ENCODE measurements at regions not wholly inside any gene's neighbourhood (a gene's known extent, or its start where the extent isn't known, plus 50 kb on each side); places are given as distances from the start of the nearest gene placed in this dataset.
A peak's percentile ranks its signal among the peaks of the same experiment; 100 is the strongest.

- no peak overlapping the region for H3K9ac ChIP-seq (ENCODE audit: insufficient read depth, low read length)
- no peak for DNase-seq (ENCODE audit: low read depth in 2 of 2)
Measured at GRCh38 chr11:13119361-13119760, 110.2 kb downstream of the RASSF10 start.

GRCh38 chr11:13119941-13120520 is 110.9 kb downstream of the RASSF10 start:
- Histone ChIP-seq H3K79me2 (ENCODE audit: control insufficient read depth, insufficient read depth, low read length) (no peaks in the 10 kb centered on the region), H3K9ac (ENCODE audit: insufficient read depth, low read length) (no peak overlapping the region), H3K27me3 (ENCODE audit: control insufficient read depth, insufficient read depth, low read length) (no peaks in the 10 kb centered on the region), H3K4me2 (ENCODE audit: extremely low read depth, insufficient read depth, low read length) (no peak overlapping the region), H4K20me1 (ENCODE audit: control insufficient read depth, extremely low read depth, insufficient read depth, low read length) (no peaks in the 10 kb centered on the region), H3K4me3 (replicated peaks in 1 of 4; ENCODE audit: control extremely low read depth in 1 of 4, insufficient read depth in 1 of 4, low read depth in 3 of 4, low read length in 4 of 4) (no peak overlapping the region), H2AFZ (ENCODE audit: low read length) (no peak overlapping the region), H3K27ac (ENCODE audit: insufficient read depth, low read length) (peak overlapping the region; percentile 18), H3K36me3 (ENCODE audit: control insufficient read depth, insufficient read depth, low read length) (no peaks in the 10 kb centered on the region), H3K9me3 (ENCODE audit: control insufficient read depth, insufficient read depth, low read depth, low read length) (no peaks in the 10 kb centered on the region), H3K4me1 (ENCODE audit: control insufficient read depth, extremely low read depth, insufficient read depth, low read length) (peaks cover 26% of the 10 kb centered on the region)
- TF ChIP-seq, protein P1, sequence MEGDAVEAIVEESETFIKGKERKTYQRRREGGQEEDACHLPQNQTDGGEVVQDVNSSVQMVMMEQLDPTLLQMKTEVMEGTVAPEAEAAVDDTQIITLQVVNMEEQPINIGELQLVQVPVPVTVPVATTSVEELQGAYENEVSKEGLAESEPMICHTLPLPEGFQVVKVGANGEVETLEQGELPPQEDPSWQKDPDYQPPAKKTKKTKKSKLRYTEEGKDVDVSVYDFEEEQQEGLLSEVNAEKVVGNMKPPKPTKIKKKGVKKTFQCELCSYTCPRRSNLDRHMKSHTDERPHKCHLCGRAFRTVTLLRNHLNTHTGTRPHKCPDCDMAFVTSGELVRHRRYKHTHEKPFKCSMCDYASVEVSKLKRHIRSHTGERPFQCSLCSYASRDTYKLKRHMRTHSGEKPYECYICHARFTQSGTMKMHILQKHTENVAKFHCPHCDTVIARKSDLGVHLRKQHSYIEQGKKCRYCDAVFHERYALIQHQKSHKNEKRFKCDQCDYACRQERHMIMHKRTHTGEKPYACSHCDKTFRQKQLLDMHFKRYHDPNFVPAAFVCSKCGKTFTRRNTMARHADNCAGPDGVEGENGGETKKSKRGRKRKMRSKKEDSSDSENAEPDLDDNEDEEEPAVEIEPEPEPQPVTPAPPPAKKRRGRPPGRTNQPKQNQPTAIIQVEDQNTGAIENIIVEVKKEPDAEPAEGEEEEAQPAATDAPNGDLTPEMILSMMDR (conservative IDR thresholded peaks at IDR 0.05 in 1 of 2, IDR thresholded peaks at IDR 0.05 in 1 of 2; ENCODE audit: low read depth in 1 of 2, low read length in 2 of 2) = no peak
- no peak for TF ChIP-seq EZH2 (IDR thresholded peaks at IDR 0.05; ENCODE audit: low read length, missing control alignments)
- no peak for DNase-seq (ENCODE audit: low read depth in 2 of 2)

More at GRCh38 chr11:13119361-13119760, 110.2 kb downstream of the RASSF10 start:
- H2AFZ ChIP-seq (ENCODE audit: low read length) = no peak overlapping the region
- H4K20me1 ChIP-seq (ENCODE audit: control insufficient read depth, extremely low read depth, insufficient read depth, low read length) = no peaks in the 10 kb centered on the region
- H3K27me3 ChIP-seq (ENCODE audit: control insufficient read depth, insufficient read depth, low read length) = no peaks in the 10 kb centered on the region
- peaks cover 26% of the 10 kb centered on the region for H3K4me1 ChIP-seq (ENCODE audit: control insufficient read depth, extremely low read depth, insufficient read depth, low read length)
- H3K36me3 ChIP-seq (ENCODE audit: control insufficient read depth, insufficient read depth, low read length) = no peaks in the 10 kb centered on the region
- H3K27ac ChIP-seq (ENCODE audit: insufficient read depth, low read length) = peak overlapping the region; percentile 66
- H3K79me2 ChIP-seq (ENCODE audit: control insufficient read depth, insufficient read depth, low read length) = no peaks in the 10 kb centered on the region
- no peak overlapping the region for H3K4me3 ChIP-seq (replicated peaks in 1 of 4; ENCODE audit: control extremely low read depth in 1 of 4, insufficient read depth in 1 of 4, low read depth in 3 of 4, low read length in 4 of 4)
- no peak overlapping the region for H3K4me2 ChIP-seq (ENCODE audit: extremely low read depth, insufficient read depth, low read length)
- no peaks in the 10 kb centered on the region for H3K9me3 ChIP-seq (ENCODE audit: control insufficient read depth, insufficient read depth, low read depth, low read length)
- TF ChIP-seq, protein P1 (conservative IDR thresholded peaks at IDR 0.05 in 1 of 2, IDR thresholded peaks at IDR 0.05 in 1 of 2; ENCODE audit: low read depth in 1 of 2, low read length in 2 of 2) = no peak
- TF ChIP-seq EZH2 (IDR thresholded peaks at IDR 0.05; ENCODE audit: low read length, missing control alignments) = no peak

DNA sequence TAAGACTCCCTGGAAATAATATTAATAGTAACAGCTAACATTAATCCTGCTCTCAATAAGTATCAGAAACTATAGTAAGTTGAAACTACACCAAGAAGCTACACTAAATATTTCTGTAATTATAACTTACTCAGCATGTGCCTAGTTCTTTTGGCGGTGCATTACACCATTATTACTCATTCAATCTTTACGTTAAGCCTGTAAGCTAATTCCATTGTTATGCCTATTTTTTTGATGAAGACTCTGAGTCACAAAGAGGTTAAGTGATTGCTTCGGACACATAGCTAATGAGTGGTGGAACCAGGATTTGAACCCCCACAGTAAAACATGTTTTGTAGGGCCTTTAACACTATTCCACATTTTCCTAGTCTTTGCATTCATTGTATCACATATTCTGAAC is 111.6 kb downstream of the RASSF10 start:
- DNase-seq (ENCODE audit: low read depth in 2 of 2) = peak; percentile 71 to 84
- no peak overlapping the region for H2AFZ ChIP-seq (ENCODE audit: low read length)
- TF ChIP-seq, protein P1 (conservative IDR thresholded peaks at IDR 0.05 in 1 of 2, IDR thresholded peaks at IDR 0.05 in 1 of 2; ENCODE audit: low read depth in 1 of 2, low read length in 2 of 2) = no peak
- TF ChIP-seq EZH2 (IDR thresholded peaks at IDR 0.05; ENCODE audit: low read length, missing control alignments) = no peak
- no peak overlapping the region for H3K27ac ChIP-seq (ENCODE audit: insufficient read depth, low read length)
- H3K9ac ChIP-seq (ENCODE audit: insufficient read depth, low read length) = no peak overlapping the region
- H3K4me1 ChIP-seq (ENCODE audit: control insufficient read depth, extremely low read depth, insufficient read depth, low read length) = peaks cover 26% of the 10 kb centered on the region
- H3K4me2 ChIP-seq (ENCODE audit: extremely low read depth, insufficient read depth, low read length) = peak overlapping the region; percentile 40
- no peaks in the 10 kb centered on the region for H3K27me3 ChIP-seq (ENCODE audit: control insufficient read depth, insufficient read depth, low read length)
- no peaks in the 10 kb centered on the region for H3K79me2 ChIP-seq (ENCODE audit: control insufficient read depth, insufficient read depth, low read length)
- H3K4me3 ChIP-seq (replicated peaks in 1 of 4; ENCODE audit: control extremely low read depth in 1 of 4, insufficient read depth in 1 of 4, low read depth in 3 of 4, low read length in 4 of 4) = no peak overlapping the region
- H3K36me3 ChIP-seq (ENCODE audit: control insufficient read depth, insufficient read depth, low read length) = no peaks in the 10 kb centered on the region
- H3K9me3 ChIP-seq (ENCODE audit: control insufficient read depth, insufficient read depth, low read depth, low read length) = no peaks in the 10 kb centered on the region
- no peaks in the 10 kb centered on the region for H4K20me1 ChIP-seq (ENCODE audit: control insufficient read depth, extremely low read depth, insufficient read depth, low read length)

All from fibroblast of lung (primary cell).